Activated CD4-positive, alpha-beta T cell treated with anti-CD3 and anti-CD28 coated beads for 4 hours (primary cell): ENCODE measurements at regions not wholly inside any gene's neighbourhood (a gene's known extent, or its start where the extent isn't known, plus 50 kb on each side); places are given as distances from the start of the nearest gene placed in this dataset.
"Not testable (repeated sequence)": the region's sequence is repeated elsewhere in the genome, so short reads cannot be mapped to it uniquely, and the experiment has no call there.

Source experiments
- DNase-seq, 2 donors: peaks; one replicate each; pipeline ENCODE4 v3.0.0-alpha.2; 2020

DNA sequence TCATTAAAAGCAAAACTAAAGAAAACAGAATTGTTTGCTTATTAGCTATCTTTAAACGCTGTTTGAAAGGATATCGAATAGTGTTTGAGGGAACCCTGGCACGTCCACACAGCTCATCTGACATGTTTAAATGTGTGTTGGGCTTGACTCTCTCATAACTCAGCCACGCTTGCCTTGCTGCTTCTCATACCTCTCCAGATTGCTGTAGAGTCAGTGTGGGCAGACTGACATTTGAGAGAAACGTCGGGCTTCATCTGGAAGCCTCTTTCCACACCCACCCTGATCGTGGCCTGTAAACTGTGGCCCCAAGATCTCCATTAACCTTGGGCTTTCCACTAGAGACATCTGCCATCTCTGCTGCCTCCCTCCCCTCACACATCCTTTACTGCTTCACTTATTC is 226.4 kb upstream of the PLGLB2 start:
- DNase-seq, result peak in 1 of 2 donors; percentile 16

DNA sequence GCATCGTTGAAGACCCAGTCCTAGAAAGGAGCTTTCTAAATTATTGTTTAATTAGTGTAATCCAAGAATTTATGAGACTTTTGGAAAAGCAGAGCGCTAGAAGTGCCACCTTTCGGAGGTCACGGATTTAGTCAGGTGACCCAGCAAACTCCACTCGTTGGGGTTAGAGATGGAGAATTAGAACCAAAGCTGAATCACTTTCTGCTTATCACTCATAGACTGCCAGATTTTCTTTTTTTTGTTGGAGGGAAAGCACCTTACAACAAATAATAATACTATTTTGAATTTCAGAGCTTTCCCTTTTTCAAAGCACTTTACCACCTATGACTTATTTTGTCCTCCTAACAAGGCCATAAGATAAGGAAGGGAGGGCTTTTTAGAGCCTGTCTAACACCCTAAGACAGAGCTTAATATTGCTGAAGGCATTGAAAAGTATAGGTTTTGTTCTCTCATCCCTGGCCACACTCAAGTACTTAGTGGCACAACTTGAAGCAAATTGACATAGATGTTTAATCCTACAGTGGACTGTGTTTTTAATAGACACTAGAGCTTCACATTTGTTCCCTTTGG is 223.2 kb upstream of the PLGLB2 start:
- peak in 1 of 2 donors; percentile 16 for DNase-seq

DNA sequence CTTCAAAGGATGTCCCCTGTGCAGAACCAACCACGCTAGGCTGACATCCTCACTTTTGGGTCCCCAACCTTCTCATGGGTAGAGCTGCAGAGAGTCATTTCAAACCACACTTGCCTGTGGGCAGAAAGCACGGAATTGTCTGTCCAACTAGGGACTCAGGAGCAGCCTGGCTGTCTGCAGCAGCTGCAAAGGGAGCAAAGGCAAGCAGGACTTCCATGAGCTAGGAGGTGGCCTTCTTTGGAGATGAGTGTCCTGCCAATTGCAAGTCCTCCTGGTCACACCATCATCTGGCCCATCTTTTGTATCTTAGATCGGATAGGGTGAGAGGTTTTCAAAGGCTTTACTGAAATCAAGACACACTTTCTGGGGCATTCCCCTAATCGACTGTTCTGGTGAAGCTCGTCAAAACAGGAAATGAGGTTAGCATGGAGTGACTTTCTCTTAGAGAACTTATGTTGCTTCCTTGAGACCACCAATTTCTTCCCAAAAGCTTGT is 222.3 kb upstream of the PLGLB2 start:
- peak in 1 of 2 donors; percentile 40 for DNase-seq

DNA sequence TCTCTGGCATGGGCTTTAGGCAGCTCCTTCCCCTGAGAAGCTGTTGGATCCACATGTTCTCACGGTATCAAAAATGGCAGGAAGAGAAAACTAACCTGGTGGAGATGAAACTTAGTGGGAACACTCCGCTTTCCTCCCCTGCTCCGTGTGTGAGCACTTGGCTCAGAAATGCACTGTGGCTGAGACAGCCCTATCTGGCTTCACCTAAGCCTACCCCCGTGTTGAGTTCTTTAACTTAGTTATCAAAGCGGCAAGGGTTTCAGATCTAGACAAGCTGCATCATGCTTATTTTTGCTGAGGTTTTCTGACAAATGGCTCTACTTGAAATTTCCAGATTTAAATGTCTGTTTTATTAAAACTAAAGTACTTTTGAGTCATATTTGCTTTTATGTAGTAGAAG is 221.6 kb upstream of the PLGLB2 start:
- not testable (repeated sequence) for DNase-seq

DNA sequence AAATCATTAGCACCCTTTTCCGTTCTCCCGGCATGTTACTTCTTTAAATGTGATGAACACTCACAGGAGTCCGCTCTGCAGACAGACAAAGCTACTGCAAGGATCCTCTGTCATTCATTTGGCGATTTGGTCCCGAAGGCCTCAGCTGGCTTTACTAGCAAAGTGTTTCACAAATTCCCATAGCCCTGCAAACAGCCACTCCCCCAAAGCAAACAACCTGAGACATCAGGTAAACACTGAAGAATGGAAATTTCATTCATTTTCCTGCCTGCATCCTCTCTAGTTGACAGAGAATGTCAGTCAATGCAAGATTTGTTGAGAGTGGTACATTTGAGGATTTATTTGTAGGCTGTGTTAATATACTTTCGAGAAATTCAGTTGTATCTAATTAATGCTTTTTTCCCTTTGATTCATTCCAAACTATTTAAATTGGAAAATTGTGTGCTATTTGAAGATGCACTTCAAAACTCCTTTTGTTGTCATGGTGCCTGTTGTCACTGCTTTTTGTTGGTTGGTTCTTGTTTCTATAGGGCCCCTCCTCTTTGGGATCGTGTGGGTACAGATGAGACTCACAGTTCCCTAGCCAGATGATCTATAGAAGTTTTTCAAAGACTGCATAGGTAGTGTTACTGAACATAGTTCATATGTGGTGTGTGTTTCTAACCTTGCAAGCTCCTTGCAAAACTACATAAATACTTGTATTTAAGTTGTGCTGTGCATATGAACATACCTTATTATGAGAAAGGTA is 215.7 kb upstream of the PLGLB2 start:
- DNase-seq, result peak in 1 of 2 donors; percentile 1

DNA sequence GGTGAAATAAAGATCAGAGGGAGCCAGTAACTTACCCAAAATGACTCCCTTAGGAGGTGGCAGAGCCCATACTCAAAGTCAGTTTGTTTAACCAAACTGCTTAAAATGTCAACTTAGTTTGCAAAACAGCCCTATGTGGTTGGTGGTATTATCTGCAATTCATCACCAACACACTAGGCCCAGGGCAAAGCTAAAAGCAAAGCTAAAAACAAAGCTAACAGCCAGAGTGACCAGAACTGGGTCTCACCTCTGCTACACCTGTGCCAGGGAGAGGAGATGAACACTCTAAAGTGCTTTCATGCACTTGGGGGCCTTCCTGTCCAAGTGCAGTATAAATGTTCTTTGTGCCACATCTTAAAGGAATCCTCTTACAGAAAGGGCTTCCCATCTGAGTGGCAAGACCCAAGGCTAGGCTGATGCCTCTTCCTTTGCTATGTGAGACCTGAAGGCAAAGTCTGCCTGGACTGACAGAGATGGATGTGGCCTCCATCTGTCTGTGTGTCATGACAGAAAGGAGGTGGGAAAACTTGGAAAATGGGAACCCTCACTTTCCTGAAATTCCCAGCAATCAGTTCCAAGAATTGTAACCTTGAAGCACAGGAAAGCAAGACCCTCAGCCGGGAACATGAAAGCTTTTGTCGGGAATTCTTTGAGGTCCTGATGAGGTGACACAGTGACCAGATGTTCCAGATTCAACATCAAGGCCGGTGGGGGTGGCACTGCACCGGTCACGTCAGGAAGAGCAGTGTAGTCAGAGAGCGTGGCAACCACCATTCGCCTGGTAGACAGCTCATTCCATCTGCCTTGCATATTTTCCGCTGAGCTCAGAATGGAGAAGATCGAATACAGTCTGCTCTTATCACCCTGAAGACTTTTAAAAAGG is 214.3 kb upstream of the PLGLB2 start:
- peak in 1 of 2 donors; percentile 3 for DNase-seq

DNA sequence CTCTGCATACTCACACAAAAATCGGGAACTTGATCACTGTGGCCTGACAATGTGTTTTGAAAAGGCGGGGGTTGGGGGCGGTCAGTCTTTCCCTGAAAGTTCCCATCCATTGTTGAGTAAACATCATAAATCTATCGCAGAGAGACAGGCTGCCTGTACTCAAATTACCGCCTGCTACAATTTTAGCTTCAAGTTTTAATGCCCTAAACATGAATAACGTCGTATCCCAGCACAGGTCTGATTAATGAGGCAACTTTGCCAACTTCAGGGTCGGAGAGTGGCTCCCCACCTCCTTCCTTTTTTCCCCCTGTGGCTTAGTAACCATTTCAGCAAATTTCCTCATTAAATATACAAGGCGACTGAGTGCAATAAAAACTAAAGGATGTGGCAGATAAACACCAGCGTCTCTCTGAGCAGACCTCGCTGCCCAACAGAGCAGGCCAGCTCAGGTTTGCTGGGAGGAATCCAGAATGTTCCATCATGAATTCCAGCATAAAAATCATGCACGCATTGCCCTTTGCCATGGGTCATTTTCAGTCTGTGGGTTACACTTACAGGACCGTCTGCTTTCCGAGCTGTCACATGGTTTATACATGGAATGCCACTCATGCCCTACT is 213.5 kb upstream of the PLGLB2 start:
- DNase-seq, result not testable (repeated sequence)

DNA sequence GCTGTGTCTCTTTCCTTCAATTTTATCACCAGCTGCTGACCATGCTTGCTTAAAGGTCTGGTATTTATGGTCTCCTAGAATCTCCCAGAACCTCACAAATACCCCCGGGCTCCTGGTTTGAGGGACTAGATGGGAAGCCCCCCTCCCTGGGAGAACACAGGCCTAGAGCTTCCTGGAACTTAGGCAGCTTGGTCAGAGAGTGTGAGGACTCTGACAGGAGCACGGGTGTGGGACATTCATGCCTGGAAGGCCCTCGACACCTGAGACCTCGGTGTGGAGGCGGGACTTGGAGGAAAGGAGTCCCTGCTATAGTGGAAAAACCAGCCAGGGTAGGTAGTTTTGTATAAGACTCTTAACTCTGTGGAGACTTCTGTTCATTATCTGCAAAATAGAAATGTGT is 211.5 kb upstream of the PLGLB2 start:
- DNase-seq, result peak in 1 of 2 donors; percentile 1

DNA sequence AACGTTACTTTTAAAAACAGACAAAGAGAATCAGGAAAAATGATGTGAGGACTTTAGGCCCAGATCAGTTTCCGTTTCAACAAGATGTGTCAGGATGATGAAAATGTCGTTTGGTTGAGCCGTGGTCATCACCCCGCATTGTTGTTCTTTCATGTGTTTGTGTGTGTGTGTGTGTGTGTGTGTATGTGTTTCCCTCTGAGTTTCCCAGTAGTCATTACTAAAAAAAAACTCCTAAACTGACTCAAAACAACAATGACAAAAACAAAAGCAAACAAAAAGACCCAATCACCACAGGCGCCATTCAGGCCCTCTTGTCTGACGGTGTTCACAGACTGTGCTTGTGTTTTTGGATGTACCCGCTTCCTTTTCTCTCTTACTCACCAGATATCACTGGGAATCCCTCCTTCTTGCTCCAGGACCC is 210.6 kb upstream of the PLGLB2 start:
- DNase-seq, result peak in 1 of 2 donors; percentile 1

DNA sequence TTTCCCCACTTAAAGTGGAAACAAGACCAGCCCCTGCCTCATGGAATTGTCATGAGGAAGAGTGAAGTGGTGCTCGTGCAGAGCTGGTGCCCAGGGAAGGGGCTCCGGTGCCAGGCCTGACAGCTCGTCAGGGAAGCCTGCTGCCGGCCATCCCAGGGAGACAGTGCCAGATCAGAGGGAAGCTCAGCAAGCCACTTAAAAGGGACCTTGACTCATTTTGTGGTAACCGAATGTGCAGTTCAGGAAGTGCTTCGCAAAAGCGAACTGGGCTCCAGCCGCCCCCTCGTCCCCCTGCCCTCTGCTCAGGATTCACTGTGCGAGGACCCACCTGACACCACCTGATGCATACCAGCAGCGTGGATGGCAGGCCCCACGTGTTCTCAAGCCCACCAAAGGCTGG is 209.6 kb upstream of the PLGLB2 start:
- peak in 1 of 2 donors; percentile 2 for DNase-seq

DNA sequence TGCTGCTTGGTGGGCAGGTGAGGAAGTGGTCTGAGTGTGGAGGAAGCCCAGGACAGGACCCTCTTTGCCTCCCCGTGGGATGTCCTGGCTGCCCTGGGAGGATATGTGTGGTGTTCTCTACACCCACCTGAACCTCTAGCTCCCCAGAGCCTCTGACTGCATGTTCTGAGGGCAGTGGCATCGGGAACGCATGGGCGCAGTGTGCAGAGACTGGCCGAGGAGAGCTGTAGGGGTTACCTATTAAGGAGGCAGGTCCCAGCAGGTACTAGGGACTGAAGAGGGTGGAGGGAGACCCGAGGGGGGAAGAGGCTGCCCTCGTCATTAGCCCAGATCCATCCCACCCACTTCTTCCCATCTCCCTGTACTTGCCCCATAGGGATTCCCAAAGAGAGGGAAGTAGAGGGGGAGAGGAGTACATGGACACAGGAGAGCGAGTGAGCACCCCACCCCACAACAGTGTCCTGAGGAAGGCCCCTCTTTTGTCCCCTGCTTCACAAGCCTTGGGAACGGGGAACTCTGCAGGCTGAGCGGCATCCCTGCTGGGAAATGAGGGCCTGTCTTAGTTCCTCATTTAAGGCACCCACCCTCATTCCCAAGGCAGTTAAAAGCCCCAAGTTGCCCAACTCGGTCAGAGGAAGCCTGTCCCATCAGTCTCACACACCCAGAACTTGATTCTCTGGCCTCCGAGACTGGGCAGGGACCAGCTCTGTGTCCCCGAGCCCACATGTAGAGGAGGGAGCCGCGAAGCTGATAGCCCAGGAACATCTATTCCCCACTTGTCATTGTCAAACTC is 208.5 kb upstream of the PLGLB2 start:
- peak in 1 of 2 donors; percentile 1 for DNase-seq

DNA sequence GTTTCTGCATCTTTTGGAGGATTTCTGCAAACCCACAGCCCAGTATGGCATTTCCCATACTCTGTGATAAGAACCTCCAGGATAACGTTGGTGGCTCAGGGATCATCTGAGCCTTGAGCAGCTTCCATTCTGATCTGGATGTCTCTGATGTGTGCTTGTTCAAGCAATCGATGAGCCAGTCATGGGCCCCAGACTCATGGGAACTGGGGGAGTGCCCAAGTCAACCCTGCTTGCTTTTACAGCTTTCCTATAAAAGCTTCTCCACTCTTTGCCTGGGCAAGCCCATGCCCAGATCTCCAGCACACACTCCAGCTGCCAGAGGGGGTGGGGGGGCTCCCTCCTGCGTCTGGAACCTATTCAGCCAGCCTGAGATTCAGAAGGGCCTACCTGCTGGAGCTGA is 207.6 kb upstream of the PLGLB2 start:
- DNase-seq, result peak in 1 of 2 donors; percentile 1

DNA sequence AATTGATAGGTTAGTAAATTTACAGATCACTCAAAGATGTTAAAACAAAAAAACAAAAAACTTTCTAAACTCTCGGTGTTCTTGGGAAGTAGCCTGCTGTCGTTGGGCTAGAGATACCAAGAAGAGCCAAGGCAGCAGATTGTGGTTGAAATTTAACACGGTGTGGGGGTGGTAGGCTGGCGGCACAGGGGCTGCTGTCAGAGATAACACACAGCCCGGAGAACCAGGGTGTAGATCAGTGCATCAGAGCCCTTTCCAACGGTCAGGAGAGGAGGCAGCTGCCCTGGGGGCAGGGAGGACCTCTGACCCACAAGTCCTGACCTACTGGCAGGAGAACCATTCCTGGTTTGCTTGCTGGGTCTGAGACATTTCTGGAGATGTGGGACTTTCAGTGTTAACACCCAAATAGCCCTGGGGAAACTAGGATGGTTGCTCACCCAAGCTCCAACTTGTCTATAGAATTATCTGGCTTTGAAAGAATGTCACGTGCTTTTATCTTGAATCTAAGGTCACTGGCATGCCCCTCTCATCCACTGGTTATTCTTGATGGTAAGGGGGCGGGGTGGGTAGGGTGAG is 205.2 kb upstream of the PLGLB2 start:
- DNase-seq, result peak; percentile 6 to 58

DNA sequence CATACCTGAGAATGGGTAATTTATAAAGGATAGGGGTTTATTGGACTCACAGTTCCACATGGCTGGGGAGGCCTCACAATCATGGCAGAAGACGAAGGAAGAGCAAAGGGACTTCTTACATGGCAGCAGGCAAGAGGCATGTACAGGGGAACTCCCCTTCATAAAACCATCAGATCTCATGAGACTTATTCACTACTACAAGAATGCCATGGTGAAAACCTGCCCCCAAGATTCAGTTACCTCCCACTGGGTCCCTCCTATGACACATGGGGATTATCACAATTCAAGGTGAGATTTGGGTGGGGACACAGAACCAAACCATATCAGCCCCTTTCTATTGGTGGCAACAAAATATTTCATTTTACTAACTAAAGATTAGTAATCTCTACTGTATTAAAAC is 204.1 kb upstream of the PLGLB2 start:
- DNase-seq, result not testable (repeated sequence)

DNA sequence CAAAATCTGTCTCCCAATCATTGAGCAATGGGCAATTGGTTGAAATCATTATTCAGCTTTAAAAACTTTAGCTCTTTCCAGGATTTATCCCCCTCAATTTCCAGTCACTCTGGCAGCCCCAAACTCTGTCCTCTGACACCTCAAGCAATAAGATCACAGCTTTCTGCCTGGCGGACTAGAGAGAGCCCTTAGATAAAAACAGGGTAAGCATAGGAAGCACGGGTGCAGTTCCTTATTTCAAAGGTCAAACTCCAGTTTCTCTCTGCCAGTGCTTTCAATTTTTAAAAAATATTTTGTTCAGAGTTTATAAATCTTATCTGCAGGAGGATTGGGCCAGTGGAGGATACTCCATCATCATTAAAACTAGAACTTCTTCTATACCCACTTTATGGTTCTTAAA is 200.8 kb upstream of the PLGLB2 start:
- DNase-seq, result not testable (repeated sequence)

DNA sequence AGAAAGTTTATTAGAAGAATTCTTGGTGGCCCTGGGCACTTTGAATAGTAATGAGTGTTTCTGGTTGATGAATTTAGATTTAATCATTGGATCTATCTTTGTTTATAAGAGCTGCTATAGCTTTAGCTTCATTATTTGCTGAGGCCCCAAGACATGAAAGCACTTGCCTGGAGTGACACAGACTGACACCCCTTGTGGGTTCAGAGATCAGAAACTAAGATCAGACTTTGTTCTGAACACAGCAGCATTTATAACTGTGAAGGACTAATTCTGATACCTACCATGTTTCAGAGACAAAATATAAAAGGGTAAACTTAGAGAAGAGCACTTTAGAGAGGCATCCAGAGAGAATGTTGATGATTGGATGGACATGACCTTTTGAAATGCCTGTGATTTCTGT is 199.9 kb upstream of the PLGLB2 start:
- not testable (repeated sequence) for DNase-seq

DNA sequence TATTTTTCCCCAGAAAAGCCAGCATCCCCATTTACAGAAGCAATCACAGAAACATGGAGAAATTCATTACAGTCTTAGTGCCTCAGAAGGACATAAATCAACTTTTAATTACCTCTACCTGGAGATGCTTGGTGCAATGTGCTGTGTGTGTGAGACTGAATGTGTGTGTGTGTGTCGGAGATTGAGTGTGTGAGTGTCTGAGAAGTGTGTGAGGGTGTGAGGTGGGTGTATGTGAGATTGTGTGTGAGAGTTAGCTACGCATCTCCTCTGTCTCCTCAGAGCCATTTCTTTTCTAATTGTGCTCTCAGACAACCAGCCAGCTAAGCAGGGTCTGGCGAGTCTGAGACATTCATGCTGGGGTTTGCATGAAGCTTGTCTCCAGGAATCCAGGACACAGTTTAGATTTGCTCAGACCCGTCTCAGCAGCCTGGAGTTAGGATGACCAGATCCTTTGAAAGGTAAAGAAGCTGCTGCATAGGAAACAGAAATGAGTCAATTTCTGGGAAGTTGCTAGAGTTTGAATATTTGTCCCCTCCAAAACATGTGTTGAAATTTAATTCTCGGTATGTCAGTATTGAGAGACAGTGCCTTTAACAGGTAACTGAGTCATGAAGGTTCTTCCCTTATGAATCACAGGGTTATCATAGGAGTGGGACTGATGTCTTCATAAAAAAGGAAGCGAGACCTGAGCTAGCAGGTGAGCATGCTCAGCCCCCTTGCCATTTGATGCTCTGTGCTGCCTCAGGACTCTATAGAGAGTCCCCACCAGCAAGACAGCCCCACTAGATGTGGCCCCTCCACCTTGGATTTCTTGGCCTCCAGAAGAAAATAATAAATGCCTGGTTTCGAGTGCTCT is 199.0 kb upstream of the PLGLB2 start:
- not testable (repeated sequence) for DNase-seq

DNA sequence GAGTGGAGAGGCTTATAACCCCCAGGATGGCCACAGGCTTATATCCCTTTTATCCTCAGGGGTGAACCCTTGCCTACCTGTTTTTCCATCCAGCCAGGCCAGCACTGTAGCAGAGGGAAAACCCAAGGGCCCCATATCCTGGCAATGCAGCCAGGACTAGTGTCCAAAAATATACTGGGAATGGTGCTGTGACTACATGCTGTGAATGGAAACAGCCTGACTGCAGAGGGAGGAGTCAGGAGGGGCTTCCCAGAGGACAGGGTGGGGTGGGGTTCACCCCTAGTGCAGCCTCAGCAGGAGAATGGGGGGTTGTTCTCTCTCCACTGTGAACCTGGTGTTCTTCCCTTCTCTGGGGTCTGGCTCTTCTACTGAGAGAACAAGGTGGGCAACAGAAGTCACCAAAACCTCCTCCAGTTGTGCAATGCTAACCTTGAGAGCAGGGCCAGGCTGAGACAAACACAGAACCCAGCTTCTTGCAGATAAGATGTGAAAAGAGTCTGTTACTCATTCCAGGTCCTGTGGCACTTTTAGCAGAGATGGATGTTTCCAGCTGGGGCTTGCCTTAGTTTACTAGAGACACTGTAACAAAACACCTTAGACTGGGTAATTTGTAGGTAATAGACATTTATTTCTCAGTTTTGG is 198.2 kb upstream of the PLGLB2 start:
- DNase-seq, result not testable (repeated sequence)

DNA sequence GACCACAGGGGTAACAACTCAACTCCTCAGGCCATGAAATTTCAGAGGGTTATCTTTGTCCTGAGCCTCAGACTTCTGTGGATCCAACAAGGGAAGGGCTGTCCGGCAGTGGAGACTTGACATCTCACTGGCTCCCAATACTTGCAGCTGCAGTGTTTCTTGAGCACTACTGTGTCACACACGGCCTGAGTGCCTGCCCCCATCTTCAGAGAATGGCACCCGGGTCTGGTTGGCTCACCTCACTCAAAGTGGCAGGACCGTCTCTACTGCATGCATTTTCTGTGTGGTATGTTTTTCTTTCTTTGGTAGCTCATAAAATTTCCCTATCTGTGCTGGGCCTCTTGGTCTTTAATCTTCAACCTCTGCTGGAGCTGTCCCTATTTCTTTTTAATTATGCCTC is 193.2 kb upstream of the PLGLB2 start:
- DNase-seq, result not testable (repeated sequence)

DNA sequence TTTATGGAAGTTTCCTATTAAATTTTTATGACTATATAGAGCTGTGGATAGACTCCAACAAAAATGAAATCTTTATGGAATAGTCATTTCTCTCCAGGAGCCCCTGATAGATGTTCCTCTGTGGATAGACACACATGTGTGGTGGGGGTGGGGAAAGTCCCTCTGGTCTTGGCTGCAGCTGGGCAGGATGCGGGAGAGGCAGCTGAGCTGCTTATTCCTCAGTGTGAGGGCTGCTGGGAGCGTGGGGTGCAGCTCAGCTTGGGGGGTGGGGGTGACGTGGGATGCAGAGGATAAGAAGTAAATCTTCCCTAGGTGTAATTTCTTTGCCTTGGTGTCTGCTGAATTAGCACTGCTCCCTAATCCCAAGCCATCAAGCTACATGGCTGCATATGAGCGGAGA is 192.8 kb upstream of the PLGLB2 start:
- DNase-seq, result peak in 1 of 2 donors; percentile 67
